HG02798 (cell line): ENCODE measurements at regions not wholly inside any gene's neighbourhood (a gene's known extent, or its start where the extent isn't known, plus 50 kb on each side); places are given as distances from the start of the nearest gene placed in this dataset.

Source experiments
- ATAC-seq: cut with Tn5 transposase; IDR thresholded peaks from one replicate; pipeline ENCODE4 v1.9.1; 2021; ENCODE audit warnings: mild to moderate bottlenecking; ENCODE audit not compliant: unreplicated experiment, poor library complexity

GRCh38 chr14:101152855-101153254 lies 249.3 kb upstream of the RTL1 start:
- no peak for ATAC-seq

DNA sequence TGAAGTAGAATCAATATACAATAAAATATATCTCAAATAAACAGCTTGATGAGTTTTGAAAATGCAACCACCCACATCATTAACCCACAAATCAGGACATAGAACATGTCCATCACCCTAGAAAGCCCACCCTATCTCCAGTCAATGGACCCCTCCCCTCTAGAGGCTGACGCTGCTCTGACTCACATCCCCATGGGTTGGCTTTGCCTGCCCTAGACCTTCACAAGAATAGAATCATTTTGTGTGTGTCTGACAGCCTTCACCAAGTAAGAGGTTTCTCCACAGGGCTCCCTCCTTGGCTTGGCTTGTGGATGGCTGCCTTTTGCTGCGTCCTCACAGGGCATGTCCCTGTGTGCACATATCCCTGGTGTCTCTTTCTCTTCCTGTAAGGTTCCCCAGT lies 250.2 kb upstream of the RTL1 start:
- ATAC-seq, result no peak

GRCh38 chr14:101155575-101155974 lies 252.1 kb upstream of the RTL1 start:
- no peak for ATAC-seq

DNA sequence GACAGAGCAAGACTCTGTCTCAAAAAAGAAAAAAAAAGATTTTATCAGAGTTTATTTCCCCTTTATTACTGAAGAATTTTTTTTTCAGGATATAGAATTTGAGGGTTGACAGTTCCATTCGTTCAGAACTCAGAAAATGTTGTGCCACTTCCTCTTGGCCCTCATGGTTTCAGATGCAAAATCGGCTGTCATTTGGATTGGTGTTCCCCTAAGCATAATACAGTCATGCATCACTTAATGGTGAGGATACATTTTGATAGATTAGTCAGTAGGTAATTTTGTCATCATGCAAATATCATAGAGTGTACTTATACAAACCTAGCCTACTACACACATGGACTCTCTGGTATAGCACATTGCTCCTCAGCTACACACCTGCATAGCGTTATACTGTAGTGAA lies 263.9 kb upstream of the RTL1 start:
- no peak for ATAC-seq

- ATAC-seq, result no peak
These were observed 265.7 kb upstream of the RTL1 start for GRCh38 chr14:101169267-101169666.

DNA sequence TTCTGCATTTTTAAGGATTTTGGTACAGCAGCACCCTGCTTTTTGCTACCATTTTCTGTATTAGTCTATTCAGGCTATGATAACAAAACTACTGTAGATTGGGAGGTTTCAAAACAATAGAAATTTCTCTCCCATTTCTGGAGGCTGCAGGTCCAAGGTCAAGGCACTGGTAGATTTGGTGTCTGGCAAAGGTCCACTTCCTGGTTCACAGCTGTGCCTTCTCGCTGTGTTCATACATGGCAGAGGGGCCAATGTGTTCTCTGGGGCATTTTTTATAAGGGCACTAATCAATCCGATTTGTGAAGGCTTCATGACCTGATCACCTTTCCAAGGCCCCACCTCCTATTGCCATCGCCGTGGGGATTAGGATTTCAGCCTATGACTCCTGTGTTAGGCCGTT lies 268.1 kb upstream of the RTL1 start:
- no peak for ATAC-seq

- ATAC-seq, result no peak
These were observed 270.4 kb upstream of the RTL1 start for GRCh38 chr14:101173698-101174521.

DNA sequence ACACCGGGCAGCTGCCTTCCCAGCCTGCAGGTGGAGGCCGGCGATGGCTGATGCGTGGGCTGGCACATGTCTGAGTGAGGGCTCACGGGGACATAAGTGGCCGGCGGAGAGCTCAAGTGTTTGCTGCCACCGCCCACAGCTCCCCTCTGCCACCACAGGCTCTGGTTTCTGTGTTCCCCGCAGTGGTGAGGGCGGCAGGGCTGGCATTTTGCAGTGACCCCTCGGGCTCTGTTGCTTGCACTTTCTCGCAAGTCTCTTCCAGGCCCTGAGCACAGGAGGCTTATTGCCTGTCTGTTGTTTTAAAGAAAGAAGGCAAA lies 271.0 kb upstream of the RTL1 start:
- ATAC-seq, result no peak

- no peak for ATAC-seq
These were observed 271.6 kb upstream of the RTL1 start for GRCh38 chr14:101174980-101175606.

DNA sequence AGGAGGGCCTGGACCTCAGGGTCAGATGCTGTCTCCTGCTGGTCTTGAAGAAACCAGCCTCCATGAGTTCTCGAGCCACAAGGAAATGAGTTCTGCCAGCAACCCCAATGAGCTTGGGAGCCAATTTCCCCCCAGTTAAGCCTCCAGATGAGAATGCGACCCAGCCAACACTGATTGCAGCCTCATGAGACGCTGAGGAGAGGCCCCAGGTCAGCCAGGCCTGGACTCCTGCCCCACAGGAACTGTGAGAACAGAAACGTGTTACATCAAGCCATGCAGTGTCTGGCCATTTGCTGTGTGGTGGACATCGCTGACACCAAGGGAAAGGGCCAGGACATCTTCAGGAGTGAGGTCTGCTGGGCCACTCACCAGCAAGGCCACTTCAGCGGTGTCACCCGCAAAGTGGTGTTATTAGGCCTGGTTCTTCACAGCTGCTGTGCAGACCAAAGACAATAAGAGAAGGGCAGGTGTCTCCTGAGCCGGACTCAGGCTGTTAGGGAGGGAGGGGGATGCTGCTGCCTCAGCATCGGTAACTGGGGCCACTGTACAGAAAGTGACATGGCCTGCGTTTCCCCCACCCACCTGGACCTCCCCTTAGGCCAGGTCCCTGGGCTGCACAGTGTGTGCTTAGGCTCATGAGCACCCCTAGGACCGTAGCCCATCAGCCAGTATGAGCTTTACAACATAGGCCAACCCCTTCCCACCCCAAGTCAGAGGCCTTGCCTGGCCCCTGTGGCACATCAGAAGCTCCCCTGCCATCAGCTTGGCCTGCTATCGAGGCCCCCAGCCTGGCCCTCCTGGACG lies 272.4 kb upstream of the RTL1 start:
- no peak for ATAC-seq

GRCh38 chr14:101176535-101177205 lies 273.1 kb upstream of the RTL1 start:
- no peak for ATAC-seq

GRCh38 chr14:101177301-101177971 lies 273.9 kb upstream of the RTL1 start:
- ATAC-seq, result no peak

DNA sequence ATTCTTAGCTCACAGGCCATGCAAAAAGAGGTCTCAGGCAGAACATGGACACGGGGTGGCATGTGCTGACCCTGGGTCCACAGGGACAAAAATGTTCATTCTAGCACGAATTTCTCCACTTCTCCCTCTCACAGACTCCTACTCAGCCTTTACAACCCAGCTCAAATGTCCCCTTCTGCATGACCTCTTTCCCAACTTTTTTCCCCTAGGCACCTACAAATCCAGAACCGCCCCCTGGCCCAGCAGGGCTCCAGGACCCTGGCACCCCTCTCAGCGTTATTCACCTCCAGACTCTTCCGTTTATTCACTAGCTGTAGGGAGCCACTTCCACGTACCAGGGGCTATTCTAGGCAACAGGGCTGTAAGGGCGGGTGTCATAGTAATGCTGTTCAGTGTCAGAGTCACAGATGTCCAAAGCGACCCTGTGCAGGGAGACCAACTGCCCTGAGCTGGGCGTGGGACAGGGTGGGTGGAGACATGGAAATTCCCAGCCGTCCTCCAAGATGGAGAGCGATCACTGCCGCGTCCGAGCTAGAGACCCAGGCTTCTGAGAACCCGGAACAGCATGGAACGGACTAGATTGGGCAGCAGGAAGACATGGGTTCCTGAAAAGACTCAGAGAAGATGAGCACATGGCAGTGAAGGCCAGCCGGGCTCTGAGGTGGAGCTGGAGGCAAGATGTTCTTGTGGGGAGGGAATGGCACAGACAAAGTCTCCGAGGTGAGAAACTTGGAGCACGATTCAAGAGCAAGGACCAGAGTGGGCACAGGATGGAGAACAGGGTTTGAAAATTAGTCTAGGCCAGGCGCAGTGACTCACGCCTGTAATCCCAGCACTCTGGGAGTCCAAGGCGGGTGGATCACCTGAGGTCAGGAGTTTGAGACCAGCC lies 274.9 kb upstream of the RTL1 start:
- no peak for ATAC-seq

DNA sequence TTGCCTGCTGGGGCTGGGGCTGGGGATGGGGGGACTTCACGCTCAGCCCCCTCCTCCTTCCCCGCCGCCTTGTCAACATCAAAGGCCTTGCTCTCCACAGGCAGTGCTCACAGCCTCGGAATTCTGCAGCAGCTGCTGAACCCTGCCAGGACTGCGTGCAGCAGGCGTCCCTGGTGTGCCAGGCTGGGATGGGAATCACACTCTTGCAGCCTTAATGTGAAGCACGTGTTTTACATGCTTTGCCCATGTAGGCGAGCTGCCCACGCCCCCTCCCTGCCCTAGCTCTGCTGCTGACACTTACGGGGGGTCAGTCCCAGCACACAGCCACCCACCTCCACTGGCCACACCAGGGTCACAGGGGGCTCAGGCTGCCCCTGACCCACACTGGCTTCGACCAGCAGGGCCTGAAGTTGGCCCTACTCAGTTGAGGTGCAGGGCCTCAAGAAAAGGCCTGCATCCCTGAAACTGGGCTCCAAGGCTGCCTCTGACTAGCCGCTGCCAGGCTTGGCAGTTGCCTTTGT lies 276.2 kb upstream of the RTL1 start:
- ATAC-seq, result no peak

GRCh38 chr14:101181446-101182313 lies 278.2 kb upstream of the RTL1 start:
- no peak for ATAC-seq

GRCh38 chr14:101182476-101182875 lies 279.0 kb upstream of the RTL1 start:
- no peak for ATAC-seq

- ATAC-seq, result no peak
These were observed 280.0 kb upstream of the RTL1 start for GRCh38 chr14:101183376-101184103.

- no peak for ATAC-seq
These were observed 280.6 kb upstream of the RTL1 start for GRCh38 chr14:101184104-101184455.
